ENCODE measurements at regions not wholly inside any gene's neighbourhood (a gene's known extent, or its start where the extent isn't known, plus 50 kb on each side); places are given as distances from the start of the nearest gene placed in this dataset.

DNA sequence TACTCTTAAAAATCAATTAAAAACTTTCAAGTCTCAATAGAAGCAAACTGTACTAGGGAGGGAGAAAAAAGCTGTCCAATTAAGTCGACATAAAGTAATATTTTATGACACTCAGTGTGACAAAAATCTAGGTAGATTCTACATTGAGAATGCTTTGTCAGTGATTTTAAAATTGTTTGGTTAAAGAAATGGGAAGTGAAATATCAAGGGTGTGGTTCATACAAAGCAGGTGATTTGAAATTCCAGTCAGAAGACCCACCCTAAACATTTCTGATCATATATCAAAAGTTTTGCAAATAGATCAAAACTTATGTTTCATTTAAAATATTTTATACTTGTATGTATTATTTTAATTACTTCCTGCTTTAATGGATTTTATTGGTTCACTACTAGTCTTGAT lies 338.9 kb upstream of the DCC start:
- no peak for DNase-seq (ENCODE audit: insufficient read length, low spot score)
- FAIRE-seq = peak; percentile 6
- TF ChIP-seq, protein P1, sequence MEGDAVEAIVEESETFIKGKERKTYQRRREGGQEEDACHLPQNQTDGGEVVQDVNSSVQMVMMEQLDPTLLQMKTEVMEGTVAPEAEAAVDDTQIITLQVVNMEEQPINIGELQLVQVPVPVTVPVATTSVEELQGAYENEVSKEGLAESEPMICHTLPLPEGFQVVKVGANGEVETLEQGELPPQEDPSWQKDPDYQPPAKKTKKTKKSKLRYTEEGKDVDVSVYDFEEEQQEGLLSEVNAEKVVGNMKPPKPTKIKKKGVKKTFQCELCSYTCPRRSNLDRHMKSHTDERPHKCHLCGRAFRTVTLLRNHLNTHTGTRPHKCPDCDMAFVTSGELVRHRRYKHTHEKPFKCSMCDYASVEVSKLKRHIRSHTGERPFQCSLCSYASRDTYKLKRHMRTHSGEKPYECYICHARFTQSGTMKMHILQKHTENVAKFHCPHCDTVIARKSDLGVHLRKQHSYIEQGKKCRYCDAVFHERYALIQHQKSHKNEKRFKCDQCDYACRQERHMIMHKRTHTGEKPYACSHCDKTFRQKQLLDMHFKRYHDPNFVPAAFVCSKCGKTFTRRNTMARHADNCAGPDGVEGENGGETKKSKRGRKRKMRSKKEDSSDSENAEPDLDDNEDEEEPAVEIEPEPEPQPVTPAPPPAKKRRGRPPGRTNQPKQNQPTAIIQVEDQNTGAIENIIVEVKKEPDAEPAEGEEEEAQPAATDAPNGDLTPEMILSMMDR (IDR thresholded peaks at IDR 0.05; ENCODE audit: insufficient read depth, missing control alignments) = no peak

GRCh38 chr18:52002600-52002999 lies 337.4 kb upstream of the DCC start:
- DNase-seq (ENCODE audit: insufficient read length, low spot score) = no peak
- TF ChIP-seq, protein P1 (IDR thresholded peaks at IDR 0.05; ENCODE audit: insufficient read depth, missing control alignments) = no peak
- FAIRE-seq = no peak

DNA sequence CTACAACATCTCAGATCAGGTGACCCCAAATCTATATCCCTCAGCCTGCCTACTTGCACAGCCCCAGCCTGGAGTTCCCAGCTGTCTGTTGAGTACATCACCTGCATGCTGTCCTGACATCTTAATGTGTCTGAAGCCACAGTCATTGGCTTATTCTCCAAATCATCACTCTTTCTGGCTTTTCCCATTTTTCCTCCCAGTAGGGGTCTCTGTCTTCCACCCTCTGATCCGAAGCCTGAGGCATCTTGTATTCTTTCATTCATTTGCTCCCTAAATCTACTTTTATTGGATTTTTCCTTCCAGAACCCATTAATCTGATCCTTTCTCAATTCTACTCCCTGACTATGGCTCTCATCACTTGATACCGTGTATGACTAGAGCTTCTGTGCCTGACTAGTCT lies 332.9 kb upstream of the DCC start:
- DNase-seq (ENCODE audit: insufficient read length, low spot score) (no peak), FAIRE-seq (no peak)
- TF ChIP-seq, protein P1 (IDR thresholded peaks at IDR 0.05; ENCODE audit: insufficient read depth, missing control alignments) = peak; percentile 14

GRCh38 chr18:52008330-52008729 lies 331.7 kb upstream of the DCC start:
- no peak for DNase-seq (ENCODE audit: insufficient read length, low spot score)
- FAIRE-seq = no peak
- TF ChIP-seq, protein P1 (IDR thresholded peaks at IDR 0.05; ENCODE audit: insufficient read depth, missing control alignments) = no peak

DNA sequence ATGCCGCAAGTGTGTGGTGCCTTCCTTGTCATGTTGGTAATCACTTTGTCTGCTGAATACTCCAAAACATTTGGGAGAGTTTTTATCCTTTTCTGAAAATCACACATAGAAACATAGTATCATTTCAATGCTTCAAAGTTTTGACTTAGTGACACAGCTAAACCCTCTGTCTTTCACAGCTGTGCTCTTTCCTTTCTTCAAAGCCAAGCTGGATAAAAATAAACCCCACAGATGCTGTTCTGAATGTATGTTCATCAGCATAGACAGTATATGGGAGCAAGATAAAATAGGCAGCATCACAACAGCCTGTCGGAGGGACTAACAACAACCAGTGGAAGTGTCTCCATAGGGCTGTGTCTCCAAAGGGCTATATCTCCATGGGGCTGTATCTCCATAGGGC lies 331.3 kb upstream of the DCC start:
- TF ChIP-seq, protein P1 (IDR thresholded peaks at IDR 0.05; ENCODE audit: insufficient read depth, missing control alignments) = no peak
- no peak for FAIRE-seq

DNA sequence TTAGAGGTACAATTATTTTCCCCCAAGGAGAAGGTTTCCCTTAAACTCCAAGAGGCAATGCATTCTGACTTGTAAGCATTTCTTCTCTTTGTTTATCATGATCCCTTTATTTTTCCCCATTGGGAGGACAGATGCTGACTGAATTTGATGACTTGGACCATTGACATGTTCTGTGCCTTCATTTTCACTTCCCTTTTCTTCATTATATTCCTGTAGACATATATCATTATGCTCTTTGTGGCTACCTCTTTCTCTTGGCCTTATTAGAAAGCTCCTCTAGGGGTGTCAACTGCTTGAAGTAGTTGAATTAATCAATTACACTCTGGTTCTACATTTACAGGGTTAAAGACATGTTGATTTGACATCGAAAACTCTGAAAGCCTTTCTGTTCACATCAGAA lies 330.0 kb upstream of the DCC start:
- FAIRE-seq = peak; percentile 48
- no peak for DNase-seq (ENCODE audit: insufficient read length, low spot score)
- TF ChIP-seq, protein P1 (IDR thresholded peaks at IDR 0.05; ENCODE audit: insufficient read depth, missing control alignments) = no peak

More for the DNA sequence above, 331.3 kb upstream of the DCC start:
- no peak for DNase-seq (ENCODE audit: insufficient read length, low spot score)

GRCh38 chr18:52045946-52046675 lies 293.9 kb upstream of the DCC start:
- DNase-seq (ENCODE audit: insufficient read length, low spot score) (no peak), FAIRE-seq (peak; percentile 91)
- TF ChIP-seq, protein P1 (IDR thresholded peaks at IDR 0.05; ENCODE audit: insufficient read depth, missing control alignments) = no peak

Measured in D721Med (cell line).